ENCODE measurements at regions not wholly inside any gene's neighbourhood (a gene's known extent, or its start where the extent isn't known, plus 50 kb on each side); places are given as distances from the start of the nearest gene placed in this dataset.

DNA sequence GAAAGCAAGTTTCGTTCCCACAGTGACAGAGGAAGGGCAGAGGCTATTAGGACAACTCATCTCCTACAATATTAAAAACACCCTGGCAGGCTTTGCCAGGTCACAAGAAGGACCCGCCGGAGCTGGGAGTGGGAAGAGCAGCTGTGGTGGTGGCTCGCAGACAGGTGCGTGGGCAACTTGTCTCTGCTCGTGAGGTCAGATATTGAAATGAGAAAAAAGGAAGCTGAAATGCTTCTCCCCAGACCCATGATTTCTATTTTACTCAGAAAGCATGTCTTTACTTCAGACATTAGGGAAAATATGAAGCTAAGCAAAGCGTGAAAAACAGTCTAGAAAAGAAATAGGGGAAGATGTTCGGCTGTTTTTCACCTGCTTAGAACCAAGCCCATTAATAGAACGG is 166.3 kb upstream of the EEF1E1 start:
- Histone ChIP-seq H3K4me2 (ENCODE audit: low read length) (no peak overlapping the region), H3K4me1 (ENCODE audit: insufficient read depth, low read length) (no peaks in the 10 kb centered on the region), H3K27ac (ENCODE audit: low read depth, low read length) (no peak overlapping the region), H4K20me1 (ENCODE audit: insufficient read depth, low read length) (no peaks in the 10 kb centered on the region), H3K4me3 (ENCODE audit: insufficient read depth, low read depth, low read length) (no peak overlapping the region), H3K9ac (ENCODE audit: low read length) (no peak overlapping the region), H3K9me3 (ENCODE audit: insufficient read depth, low read depth, low read length) (peaks cover 2% of the 10 kb centered on the region), H2AFZ (ENCODE audit: low read depth, low read length) (no peak overlapping the region), H3K79me2 (ENCODE audit: insufficient read depth, low read length) (no peaks in the 10 kb centered on the region), H3K27me3 (ENCODE audit: insufficient read depth, low read length) (no peaks in the 10 kb centered on the region), H3K36me3 (ENCODE audit: insufficient read depth, low read length) (no peaks in the 10 kb centered on the region)
- TF ChIP-seq EZH2 (IDR thresholded peaks at IDR 0.05; ENCODE audit: insufficient read depth, low read length) (no peak), CTCF (IDR thresholded peaks at IDR 0.05; ENCODE audit: insufficient read depth, low read depth, low read length) (no peak)
- DNase-seq (ENCODE audit: low read depth) (no peak), FAIRE-seq (no peak)
- Mint-ChIP-seq H3K4me1 (ENCODE audit: low read depth, unreplicated experiment) (no peaks in the 10 kb centered on the region), H3K27me3 (ENCODE audit: low read depth, unreplicated experiment) (peaks cover 2% of the 10 kb centered on the region), H3K4me3 (ENCODE audit: unreplicated experiment) (no peak overlapping the region), H3K27ac (ENCODE audit: unreplicated experiment) (no peak overlapping the region), H3K36me3 (ENCODE audit: low read depth, unreplicated experiment) (no peaks in the 10 kb centered on the region), H3K9me3 (ENCODE audit: unreplicated experiment) (peaks cover 5% of the 10 kb centered on the region)

DNA sequence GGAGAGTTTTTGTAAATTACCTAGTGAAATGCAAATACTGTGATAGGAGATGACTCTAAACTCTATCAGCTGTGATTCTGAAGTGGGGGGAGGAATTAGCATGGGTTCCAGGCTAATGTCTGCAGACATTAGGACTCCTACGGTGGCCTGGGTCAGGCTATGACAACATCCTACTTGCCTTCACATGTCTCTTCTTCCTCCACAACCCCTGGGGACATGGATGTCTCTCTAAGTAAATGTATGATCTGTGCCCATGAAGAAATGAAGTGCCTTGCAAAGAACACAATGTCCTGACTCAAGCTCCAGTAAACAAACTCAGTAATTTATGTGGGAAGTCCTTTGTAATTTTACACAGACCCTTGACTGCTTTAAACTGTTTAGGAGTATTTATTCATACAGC is 165.8 kb upstream of the EEF1E1 start:
- Histone ChIP-seq H2AFZ (ENCODE audit: low read depth, low read length) (no peak overlapping the region), H3K4me2 (ENCODE audit: low read length) (no peak overlapping the region), H3K9me3 (ENCODE audit: insufficient read depth, low read depth, low read length) (peaks cover 2% of the 10 kb centered on the region), H3K27ac (ENCODE audit: low read depth, low read length) (no peak overlapping the region), H3K79me2 (ENCODE audit: insufficient read depth, low read length) (no peaks in the 10 kb centered on the region), H3K36me3 (ENCODE audit: insufficient read depth, low read length) (no peaks in the 10 kb centered on the region), H4K20me1 (ENCODE audit: insufficient read depth, low read length) (no peaks in the 10 kb centered on the region), H3K4me3 (ENCODE audit: insufficient read depth, low read depth, low read length) (no peak overlapping the region), H3K4me1 (ENCODE audit: insufficient read depth, low read length) (no peaks in the 10 kb centered on the region), H3K27me3 (ENCODE audit: insufficient read depth, low read length) (no peaks in the 10 kb centered on the region), H3K9ac (ENCODE audit: low read length) (no peak overlapping the region)
- Mint-ChIP-seq H3K27ac (ENCODE audit: unreplicated experiment) (no peak overlapping the region), H3K4me3 (ENCODE audit: unreplicated experiment) (no peak overlapping the region), H3K9me3 (ENCODE audit: unreplicated experiment) (peaks cover 5% of the 10 kb centered on the region), H3K36me3 (ENCODE audit: low read depth, unreplicated experiment) (no peaks in the 10 kb centered on the region), H3K4me1 (ENCODE audit: low read depth, unreplicated experiment) (no peaks in the 10 kb centered on the region), H3K27me3 (ENCODE audit: low read depth, unreplicated experiment) (peaks cover 2% of the 10 kb centered on the region)
- FAIRE-seq (no peak), DNase-seq (ENCODE audit: low read depth) (no peak)
- TF ChIP-seq CTCF (IDR thresholded peaks at IDR 0.05; ENCODE audit: insufficient read depth, low read depth, low read length) = no peak
- TF ChIP-seq EZH2 (IDR thresholded peaks at IDR 0.05; ENCODE audit: insufficient read depth, low read length) = no peak

DNA sequence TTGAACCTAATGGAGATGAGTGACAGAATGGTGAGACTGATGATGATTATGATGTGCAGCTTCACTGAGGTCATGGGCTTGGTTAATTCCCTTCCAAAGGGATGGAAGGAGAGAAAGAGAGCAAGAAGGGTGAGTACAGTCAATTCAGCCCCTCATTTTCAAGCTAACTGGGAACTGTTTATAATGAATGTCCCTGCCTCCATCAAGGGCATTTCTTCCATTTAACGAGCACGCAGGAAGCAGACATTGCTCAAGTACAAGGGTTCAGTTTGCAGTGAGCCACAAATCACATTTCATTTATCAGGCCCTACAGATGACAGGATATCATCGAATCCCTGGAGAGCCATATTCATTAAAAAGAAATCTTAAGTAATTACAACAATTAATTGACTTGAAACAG is 158.3 kb upstream of the EEF1E1 start:
- no peak overlapping the region for H3K4me2 ChIP-seq (ENCODE audit: low read length)
- no peak overlapping the region for H3K9ac ChIP-seq (ENCODE audit: low read length)
- no peaks in the 10 kb centered on the region for H3K27me3 ChIP-seq (ENCODE audit: insufficient read depth, low read length)
- H4K20me1 ChIP-seq (ENCODE audit: insufficient read depth, low read length) = no peaks in the 10 kb centered on the region
- FAIRE-seq (no peak), DNase-seq (ENCODE audit: low read depth) (no peak)
- no peak overlapping the region for H3K27ac ChIP-seq (ENCODE audit: low read depth, low read length)
- H3K4me3 Mint-ChIP-seq (ENCODE audit: unreplicated experiment) = no peak overlapping the region
- no peak overlapping the region for H3K27ac Mint-ChIP-seq (ENCODE audit: unreplicated experiment)
- no peaks in the 10 kb centered on the region for H3K9me3 Mint-ChIP-seq (ENCODE audit: unreplicated experiment)
- no peaks in the 10 kb centered on the region for H3K36me3 Mint-ChIP-seq (ENCODE audit: low read depth, unreplicated experiment)
- no peaks in the 10 kb centered on the region for H3K4me1 ChIP-seq (ENCODE audit: insufficient read depth, low read length)
- no peak overlapping the region for H3K4me3 ChIP-seq (ENCODE audit: insufficient read depth, low read depth, low read length)
- TF ChIP-seq EZH2 (IDR thresholded peaks at IDR 0.05; ENCODE audit: insufficient read depth, low read length) (no peak), CTCF (IDR thresholded peaks at IDR 0.05; ENCODE audit: insufficient read depth, low read depth, low read length) (no peak)
- no peaks in the 10 kb centered on the region for H3K36me3 ChIP-seq (ENCODE audit: insufficient read depth, low read length)
- H3K79me2 ChIP-seq (ENCODE audit: insufficient read depth, low read length) = no peaks in the 10 kb centered on the region
- H3K4me1 Mint-ChIP-seq (ENCODE audit: low read depth, unreplicated experiment) = no peaks in the 10 kb centered on the region
- H3K9me3 ChIP-seq (ENCODE audit: insufficient read depth, low read depth, low read length) = peaks cover 1% of the 10 kb centered on the region
- no peak overlapping the region for H2AFZ ChIP-seq (ENCODE audit: low read depth, low read length)
- peaks cover 2% of the 10 kb centered on the region for H3K27me3 Mint-ChIP-seq (ENCODE audit: low read depth, unreplicated experiment)

Measured in astrocyte (in vitro differentiated cells and primary cell).